ENCODE measurements at regions not wholly inside any gene's neighbourhood (a gene's known extent, or its start where the extent isn't known, plus 50 kb on each side); places are given as distances from the start of the nearest gene placed in this dataset.

DNA sequence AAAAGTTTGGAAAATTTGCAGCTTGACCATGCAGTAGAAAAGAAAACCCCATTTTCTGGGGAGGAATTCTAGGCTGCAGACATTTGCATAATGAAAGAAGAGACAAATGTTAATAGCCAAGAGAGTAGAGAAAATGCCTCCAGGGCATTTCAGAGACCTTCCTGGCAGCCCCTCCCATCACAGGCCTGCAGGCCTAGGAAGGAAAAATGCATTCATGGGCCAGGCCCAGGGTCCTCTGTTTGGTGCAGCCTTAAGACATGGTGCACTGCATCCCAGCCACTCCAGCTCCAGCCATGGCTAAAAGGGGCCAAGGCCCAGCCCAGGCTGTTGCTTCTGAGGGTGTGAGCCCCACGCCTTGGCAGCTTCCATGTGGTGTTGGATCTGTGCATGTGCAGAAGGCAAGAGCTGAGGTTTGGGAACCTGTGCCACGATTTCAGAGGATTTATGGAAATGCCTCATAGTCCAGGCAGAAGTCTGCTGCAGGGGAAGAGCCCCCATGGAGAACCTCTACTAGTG is 75.0 kb upstream of the OR13F1 start:
- no peak for DNase-seq (ENCODE audit: low read depth)

DNA sequence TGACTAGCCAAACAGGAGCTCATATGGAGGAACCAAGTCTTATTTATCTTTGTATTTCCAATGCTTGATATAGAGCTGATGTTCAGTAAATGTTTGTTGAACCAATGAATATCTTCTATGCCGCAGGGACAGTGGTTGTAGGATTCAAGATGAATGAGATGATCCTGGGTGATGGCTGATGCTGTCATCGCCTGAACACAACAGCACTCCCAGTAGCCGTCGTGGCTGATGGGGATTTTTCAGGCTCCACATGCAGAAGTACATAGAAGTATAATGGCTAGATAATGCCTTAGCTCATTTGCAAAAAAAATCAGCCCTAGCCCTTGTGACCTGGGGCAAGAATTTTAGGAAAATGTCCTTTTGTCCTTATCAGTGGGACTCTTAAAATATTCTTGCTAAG is 69.0 kb upstream of the OR13F1 start:
- DNase-seq (ENCODE audit: low read depth): no peak

DNA sequence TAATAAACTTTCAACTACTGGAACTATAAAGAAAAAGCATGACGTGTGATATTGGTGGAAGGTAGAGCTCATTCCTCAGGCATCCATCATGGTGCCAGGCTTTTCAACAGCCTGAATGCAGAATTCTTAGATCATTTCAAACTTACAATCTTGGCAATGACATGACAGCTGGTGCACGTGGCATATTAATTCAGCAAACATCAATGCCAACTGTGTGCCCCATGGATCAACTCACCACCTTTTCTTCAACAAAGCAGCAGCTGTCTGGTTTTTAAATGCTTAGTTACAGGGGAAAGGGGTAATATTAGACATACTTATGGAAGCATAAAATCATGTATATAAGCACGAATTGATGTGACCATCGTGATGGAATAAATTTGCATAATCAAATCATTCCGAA is 56.0 kb upstream of the OR13F1 start:
- DNase-seq (ENCODE audit: low read depth): no peak

Measured in myocyte (in vitro differentiated cells).